ENCODE measurements at regions not wholly inside any gene's neighbourhood (a gene's known extent, or its start where the extent isn't known, plus 50 kb on each side); places are given as distances from the start of the nearest gene placed in this dataset.

DNA sequence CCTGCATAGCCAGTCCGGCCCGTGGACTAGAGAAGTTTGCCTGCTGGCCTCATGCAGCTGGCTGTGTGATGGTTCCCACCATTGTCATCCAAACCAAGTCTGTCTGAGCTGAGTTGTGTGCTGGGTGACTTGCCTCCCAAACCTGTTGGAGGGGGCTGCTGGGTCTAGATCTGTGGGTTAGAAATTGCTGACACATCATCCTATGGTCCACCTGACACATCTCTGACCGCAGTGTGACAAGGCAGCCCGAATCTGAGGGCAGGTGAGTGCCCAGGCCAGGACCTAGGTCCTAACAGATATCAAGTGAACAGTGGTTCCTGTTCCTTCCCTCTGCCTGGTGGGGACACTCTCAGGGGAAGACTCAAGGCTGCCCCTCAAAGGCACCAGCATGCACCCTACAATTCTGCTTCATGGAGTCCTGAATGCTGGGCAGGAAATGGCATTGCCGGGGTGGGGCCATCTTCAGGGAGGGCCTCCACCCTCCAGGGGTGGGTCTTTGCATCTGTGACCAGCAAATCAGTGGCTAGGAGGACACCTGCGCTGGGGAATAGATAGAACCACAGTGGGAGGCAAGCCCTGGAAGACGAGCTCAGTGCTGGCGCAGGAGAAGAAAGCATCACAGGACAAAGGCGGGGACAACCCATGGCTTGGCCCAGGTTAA lies 117.9 kb upstream of the ID2 start:
- POLR2A ChIA-PET = interaction anchor here (1.0 to 1.5 kb wide), 3 partner anchors 10 to 13 kb away, joined by 3 to 5 read pairs (median 4); no protein-coding TSS in a partner anchor
- 25% methylated on average over 9 of the region's 9 CpGs for WGBS (ENCODE audit: insufficient coverage, low coverage, missing lambda C conversion rate)
- FAIRE-seq = no peak

More for the DNA sequence above, 117.9 kb upstream of the ID2 start:
- Histone ChIP-seq H3K36me3 (ENCODE audit: control insufficient read depth, insufficient read depth, low read length) (no peaks in the 10 kb centered on the region), H3K9ac (ENCODE audit: insufficient read depth in 1 of 2, low read depth in 2 of 2, low read length in 2 of 2) (no peak overlapping the region), H3K27me3 (ENCODE audit: control insufficient read depth in 2 of 2, insufficient read depth in 2 of 2, low read length in 2 of 2) (peaks cover 26 to 49% of the 10 kb centered on the region in 2 experiments; a peak in 4 of 5 replicates), H3K4me3 (no peak overlapping the region), H3K9me3 (replicated peaks; ENCODE audit: control insufficient read depth, insufficient read depth, low read depth, low read length) (no peaks in the 10 kb centered on the region), H3K27ac (ENCODE audit: extremely low read depth, low read depth, low read length) (no peak overlapping the region), H3K9me1 (ENCODE audit: control insufficient read depth, insufficient read depth, low read length) (no peaks in the 10 kb centered on the region), H3K4me2 (ENCODE audit: insufficient read depth, low read length) (no peak overlapping the region), H3K79me2 (ENCODE audit: control insufficient read depth, insufficient read depth, low read length) (no peaks in the 10 kb centered on the region), H4K20me1 (replicated peaks; ENCODE audit: control insufficient read depth, insufficient read depth, low read length) (no peaks in the 10 kb centered on the region), H2AFZ (ENCODE audit: low read depth, low read length) (no peak overlapping the region), H3K4me1 (replicated peaks in 1 of 2; ENCODE audit: control insufficient read depth in 2 of 2, insufficient read depth in 2 of 2, low read length in 2 of 2) (peaks cover 0 to 3% of the 10 kb centered on the region in 2 experiments; a peak in 1 of 5 replicates)
- no peak for DNase-seq (ENCODE audit: extremely low read depth in 1 of 4, low spot score in 3 of 4)
- peak; percentile 51 for ATAC-seq
- in situ Hi-C loops (cut with MboI) (no loop called here), intact Hi-C loops (cut with micrococcal nuclease) (no loop called here)
- no TSS peak for BruUV-seq (replicated peaks)
- CTCF ChIA-PET (ENCODE audit: low intra/inter-chr PET ratio) = no interaction called here
- TF ChIP-seq ZNF316 (IDR thresholded peaks at IDR 0.05) (peak; percentile 91), MAFF (IDR thresholded peaks at IDR 0.05; ENCODE audit: low read length) (peak; percentile 73), LEF1 (IDR thresholded peaks at IDR 0.05) (no peak), MAFG (tag; conservative IDR thresholded peaks at IDR 0.05) (peak; percentile 71), MAFK (IDR thresholded peaks at IDR 0.05; ENCODE audit: low read length) (peak; percentile 75), C11orf30 (IDR thresholded peaks at IDR 0.05; ENCODE audit: low read depth) (peak; percentile 84)
- TF ChIP-seq, protein P1, sequence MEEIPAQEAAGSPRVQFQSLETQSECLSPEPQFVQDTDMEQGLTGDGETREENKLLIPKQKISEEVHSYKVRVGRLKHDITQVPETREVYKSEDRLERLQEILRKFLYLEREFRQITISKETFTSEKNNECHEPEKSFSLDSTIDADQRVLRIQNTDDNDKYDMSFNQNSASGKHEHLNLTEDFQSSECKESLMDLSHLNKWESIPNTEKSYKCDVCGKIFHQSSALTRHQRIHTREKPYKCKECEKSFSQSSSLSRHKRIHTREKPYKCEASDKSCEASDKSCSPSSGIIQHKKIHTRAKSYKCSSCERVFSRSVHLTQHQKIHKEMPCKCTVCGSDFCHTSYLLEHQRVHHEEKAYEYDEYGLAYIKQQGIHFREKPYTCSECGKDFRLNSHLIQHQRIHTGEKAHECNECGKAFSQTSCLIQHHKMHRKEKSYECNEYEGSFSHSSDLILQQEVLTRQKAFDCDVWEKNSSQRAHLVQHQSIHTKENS (CRISPR knock-in tag; IDR thresholded peaks at IDR 0.05) = no peak

All from K562 (cell line).